CD4-positive, alpha-beta T cell (primary cell): ENCODE measurements at regions not wholly inside any gene's neighbourhood (a gene's known extent, or its start where the extent isn't known, plus 50 kb on each side); places are given as distances from the start of the nearest gene placed in this dataset.

Experiments
- ATAC-seq: fragments of 200-7000 bp; cut with Tn5 transposase; one replicate; pipeline ENCODE4 v1.10.0; 2022; ENCODE audit warnings: mild to moderate bottlenecking; ENCODE audit not compliant: poor library complexity
- CTCF ChIA-PET: fragments of 350-600 bp; sonication (Branson Sonifier 250); formaldehyde crosslinking; loops from one replicate; lab custom pipeline; 2021; ENCODE audit warnings: antibody characterized with exemption, inconsistent platforms; lab: Charles Lee
- POLR2A ChIA-PET: fragments of 350-600 bp; sonication (Branson Sonifier 250); formaldehyde crosslinking; loops from one replicate; lab custom pipeline; 2021; ENCODE audit warnings: antibody characterized with exemption, inconsistent platforms; lab: Charles Lee
- DNase-seq, 14 experiments: peaks; one replicate each; pipeline ENCODE4 v3.0.0-alpha.2; 2013 to 2020; ENCODE audit warnings: mixed read lengths in 2 of 14
- H3K27ac ChIP-seq, 2 donors: one replicate each; pipeline versions ENCODE4 v1.5.1 to v1.7.0; 2013; ENCODE audit warnings: low read length in 2 of 2, low read depth in 1 of 2, mild to moderate bottlenecking in 1 of 2
- H3K27me3 ChIP-seq, 2 experiments: 1 replicate in 1 of 2; 2 replicates in 1 of 2; pipeline versions ENCODE4 v1.6.1 to v1.7.0; 2013; ENCODE audit warnings: low read length in 2 of 2, control low read depth in 1 of 2, mild to moderate bottlenecking in 1 of 2, moderate library complexity in 1 of 2; ENCODE audit not compliant: insufficient read depth in 2 of 2, control insufficient read depth in 1 of 2
- H3K36me3 ChIP-seq: one replicate; pipeline ENCODE4 v1.6.1; 2013; ENCODE audit warnings: low read length, control low read depth; ENCODE audit not compliant: insufficient read depth
- H3K4me1 ChIP-seq: one replicate; pipeline ENCODE4 v1.6.1; 2013; ENCODE audit warnings: low read length, control low read depth; ENCODE audit not compliant: insufficient read depth
- H3K4me3 ChIP-seq: one replicate; pipeline ENCODE4 v1.5.1; 2013; ENCODE audit warnings: mild to moderate bottlenecking, low read length, moderate library complexity
- H3K9me3 ChIP-seq, 2 experiments: 1 replicate in 1 of 2; 2 replicates in 1 of 2; pipeline versions ENCODE4 v1.6.1 to v1.7.0; 2013; ENCODE audit warnings: low read length in 2 of 2, mild to moderate bottlenecking in 2 of 2, control low read depth in 1 of 2, moderate library complexity in 1 of 2; ENCODE audit not compliant: control insufficient read depth in 1 of 2, insufficient read depth in 1 of 2
- H3K27ac Mint-ChIP-seq: one replicate; pipeline ENCODE4 v1.8.0; 2020; ENCODE audit warnings: mixed read lengths
- H3K27me3 Mint-ChIP-seq: one replicate; pipeline ENCODE4 v1.8.0; 2021; ENCODE audit warnings: mixed read lengths
- H3K36me3 Mint-ChIP-seq: one replicate; pipeline ENCODE4 v1.8.0; 2021; ENCODE audit warnings: low read depth, mixed read lengths
- H3K4me1 Mint-ChIP-seq: one replicate; pipeline ENCODE4 v1.8.0; 2021; ENCODE audit warnings: low read depth, mixed read lengths
- H3K4me3 Mint-ChIP-seq: one replicate; pipeline ENCODE4 v1.8.0; 2020; ENCODE audit warnings: mild to moderate bottlenecking, mixed read lengths
- H3K9me3 Mint-ChIP-seq: one replicate; pipeline ENCODE4 v1.8.0; 2020; ENCODE audit warnings: mixed read lengths
- CTCF ChIP-seq: fragments of 200-600 bp; IDR thresholded peaks from one replicate; pipeline ENCODE4 v1.8.0; 2022; ENCODE audit warnings: antibody characterized with exemption, mild to moderate bottlenecking
- intact Hi-C, 2 experiments: fragments of 100-400 bp; cut with DNase I in 1 of 2; cut with micrococcal nuclease in 1 of 2; formaldehyde crosslinking; loops; one replicate each; pipeline versions ENCODE4 v1.15.1 to v1.9.0; 2023 to 2025; cut with DNase I, micrococcal nuclease

DNA sequence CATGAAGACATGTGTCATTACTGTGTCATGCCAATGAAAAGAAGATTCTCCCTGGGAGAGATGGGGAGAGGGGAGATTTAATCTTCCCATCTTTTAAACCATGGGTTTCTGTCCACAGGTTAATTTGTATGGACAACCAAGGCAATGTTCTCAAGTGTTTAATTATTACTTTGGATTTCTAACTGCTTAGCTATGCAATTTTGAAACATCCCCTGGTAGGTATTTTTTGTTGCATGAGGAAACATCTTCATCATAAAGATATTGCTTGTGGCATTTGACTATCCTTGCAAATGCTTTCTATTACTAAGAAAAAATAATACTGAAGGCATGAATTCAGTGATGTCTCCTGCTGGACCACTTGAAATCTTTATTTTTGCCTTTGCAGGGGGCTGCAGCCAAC, 326.6 kb upstream of the TPM1 start:
- intact Hi-C loops, result no loop called here
- Histone ChIP-seq H3K27me3 (no peaks in the 10 kb centered on the region), H3K9me3 (no peaks in the 10 kb centered on the region), H3K36me3 (no peaks in the 10 kb centered on the region), H3K4me3 (no peak overlapping the region), H3K4me1 (no peaks in the 10 kb centered on the region), H3K27ac (no peak overlapping the region)
- no peak for DNase-seq
- Mint-ChIP-seq H3K9me3 (no peaks in the 10 kb centered on the region), H3K4me1 (no peaks in the 10 kb centered on the region), H3K27me3 (no peaks in the 10 kb centered on the region), H3K4me3 (no peak overlapping the region), H3K36me3 (no peaks in the 10 kb centered on the region), H3K27ac (no peak overlapping the region)
- no peak for ATAC-seq
- CTCF ChIA-PET, result no interaction called here
- POLR2A ChIA-PET, result no interaction called here
- TF ChIP-seq CTCF, result no peak

- TF ChIP-seq CTCF, result no peak
- Mint-ChIP-seq H3K9me3 (no peaks in the 10 kb centered on the region), H3K4me1 (no peaks in the 10 kb centered on the region), H3K4me3 (no peak overlapping the region), H3K27me3 (no peaks in the 10 kb centered on the region), H3K36me3 (no peaks in the 10 kb centered on the region), H3K27ac (no peak overlapping the region)
- H3K36me3 ChIP-seq, result no peaks in the 10 kb centered on the region
- no peak overlapping the region for H3K4me3 ChIP-seq
- no peaks in the 10 kb centered on the region for H3K27me3 ChIP-seq
- no peak for ATAC-seq
- ChIA-PET CTCF (no interaction called here), POLR2A (no interaction called here)
- H3K4me1 ChIP-seq, result no peaks in the 10 kb centered on the region
- DNase-seq, result no peak
- H3K27ac ChIP-seq, result no peak overlapping the region
- no peaks in the 10 kb centered on the region for H3K9me3 ChIP-seq
- intact Hi-C loops, result no loop called here
Measured at GRCh38 chr15:62717496-62717895, 325.1 kb upstream of the TPM1 start.

DNA sequence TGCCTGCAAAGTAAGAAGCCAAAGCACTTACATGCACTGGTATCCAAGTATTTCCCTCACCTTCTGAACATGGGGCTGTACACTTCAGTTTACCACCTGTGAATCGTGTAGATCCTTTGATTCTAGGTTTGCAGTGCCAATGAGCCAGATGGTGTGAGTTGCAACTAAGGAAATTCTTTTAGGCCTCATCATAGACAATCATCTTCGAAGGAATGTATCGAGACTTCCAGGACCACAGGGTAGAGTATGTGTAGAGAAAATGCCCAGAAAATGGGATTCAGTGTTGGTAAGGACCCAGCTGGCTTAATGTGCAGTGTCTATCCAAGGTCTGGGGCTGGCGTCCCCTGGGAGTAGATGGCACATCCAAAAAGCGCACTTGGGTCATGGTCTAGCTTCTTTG, 323.2 kb upstream of the TPM1 start:
- H3K4me3 ChIP-seq, result no peak overlapping the region
- no peaks in the 10 kb centered on the region for H3K36me3 ChIP-seq
- DNase-seq (no peak), ATAC-seq (no peak)
- H3K27ac ChIP-seq, result no peak overlapping the region
- Mint-ChIP-seq H3K9me3 (no peaks in the 10 kb centered on the region), H3K4me3 (no peak overlapping the region), H3K4me1 (no peaks in the 10 kb centered on the region), H3K27me3 (no peaks in the 10 kb centered on the region), H3K27ac (no peak overlapping the region), H3K36me3 (no peaks in the 10 kb centered on the region)
- CTCF ChIA-PET, result no interaction called here
- H3K9me3 ChIP-seq, result no peaks in the 10 kb centered on the region
- H3K4me1 ChIP-seq, result no peaks in the 10 kb centered on the region
- POLR2A ChIA-PET, result no interaction called here
- H3K27me3 ChIP-seq, result no peaks in the 10 kb centered on the region
- no peak for TF ChIP-seq CTCF
- intact Hi-C loops, result no loop called here
